DMS53 (cell line): ENCODE measurements at regions not wholly inside any gene's neighbourhood (a gene's known extent, or its start where the extent isn't known, plus 50 kb on each side); places are given as distances from the start of the nearest gene placed in this dataset.
A peak's percentile ranks its signal among the peaks of the same experiment; 100 is the strongest.
"Not testable (repeated sequence)": the region's sequence is repeated elsewhere in the genome, so short reads cannot be mapped to it uniquely, and the experiment has no call there.

ENCODE experiments used
- DNase-seq: peaks from one replicate; lab custom pipeline; 2025; lab: John Stamatoyannopoulos, UW

GRCh38 chr5:68973696-68974095 lies 120.1 kb upstream of the SLC30A5 start:
- DNase-seq = no peak

- no peak for DNase-seq
Observed at GRCh38 chr5:68983043-68983442, 110.8 kb upstream of the SLC30A5 start.

DNA sequence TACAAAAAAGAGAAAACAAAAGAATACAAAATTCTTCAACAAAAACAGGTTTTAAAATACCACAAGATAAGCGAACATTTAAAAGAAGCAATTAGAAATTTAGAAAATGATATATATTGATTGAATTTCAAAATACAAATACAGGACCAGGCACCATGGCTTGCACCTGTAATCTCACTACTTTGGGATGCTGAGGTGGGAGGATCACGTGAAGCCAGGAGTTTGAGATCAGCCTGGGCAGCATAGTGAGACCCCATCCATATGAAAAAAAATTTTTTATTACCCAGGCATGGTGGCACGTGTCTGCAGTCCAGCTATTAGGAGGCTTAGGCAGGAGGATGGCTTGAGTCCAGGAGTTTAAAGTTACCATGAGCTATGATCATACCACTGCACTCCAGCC lies 109.9 kb upstream of the SLC30A5 start:
- DNase-seq = no peak

DNA sequence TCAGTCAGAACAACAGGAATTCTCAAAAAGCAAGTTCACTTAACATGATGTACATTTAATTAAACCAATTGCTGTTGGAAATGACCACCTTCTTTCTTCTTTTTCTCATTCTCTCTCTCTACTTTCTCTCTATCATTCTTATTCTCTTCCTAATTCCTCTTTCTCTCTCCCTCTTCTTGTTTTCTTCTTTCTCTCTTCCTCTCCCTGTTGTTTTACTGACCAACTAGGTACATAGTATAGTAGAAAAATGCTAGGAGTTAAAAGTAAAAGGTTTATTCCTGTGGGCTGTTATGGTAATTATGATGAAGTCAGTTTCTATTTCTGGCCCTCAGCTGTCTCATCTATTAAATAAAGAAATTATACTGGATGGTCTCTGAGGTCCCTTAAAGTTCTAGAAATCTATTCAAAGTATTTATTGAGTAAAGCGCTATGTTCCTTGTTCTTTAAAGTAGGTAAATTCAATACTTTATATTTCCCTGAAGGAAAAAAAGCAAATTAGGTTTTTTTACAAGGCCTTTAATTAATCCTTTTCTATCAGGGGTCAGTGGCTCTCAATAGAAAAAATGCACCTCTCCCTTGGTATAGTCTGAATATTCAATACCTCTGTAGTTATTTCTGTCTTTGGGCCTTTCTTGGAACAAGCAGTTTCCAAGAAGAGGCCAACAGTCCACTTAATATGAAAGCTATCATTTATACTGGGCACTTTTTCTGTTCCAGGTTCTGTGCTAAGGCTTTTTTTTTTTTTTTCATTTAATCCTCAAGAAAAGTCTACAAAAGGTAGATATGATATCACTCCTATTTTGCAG lies 102.3 kb upstream of the SLC30A5 start:
- DNase-seq = no peak

GRCh38 chr5:68994645-68995044 lies 99.2 kb upstream of the SLC30A5 start:
- DNase-seq = no peak

DNA sequence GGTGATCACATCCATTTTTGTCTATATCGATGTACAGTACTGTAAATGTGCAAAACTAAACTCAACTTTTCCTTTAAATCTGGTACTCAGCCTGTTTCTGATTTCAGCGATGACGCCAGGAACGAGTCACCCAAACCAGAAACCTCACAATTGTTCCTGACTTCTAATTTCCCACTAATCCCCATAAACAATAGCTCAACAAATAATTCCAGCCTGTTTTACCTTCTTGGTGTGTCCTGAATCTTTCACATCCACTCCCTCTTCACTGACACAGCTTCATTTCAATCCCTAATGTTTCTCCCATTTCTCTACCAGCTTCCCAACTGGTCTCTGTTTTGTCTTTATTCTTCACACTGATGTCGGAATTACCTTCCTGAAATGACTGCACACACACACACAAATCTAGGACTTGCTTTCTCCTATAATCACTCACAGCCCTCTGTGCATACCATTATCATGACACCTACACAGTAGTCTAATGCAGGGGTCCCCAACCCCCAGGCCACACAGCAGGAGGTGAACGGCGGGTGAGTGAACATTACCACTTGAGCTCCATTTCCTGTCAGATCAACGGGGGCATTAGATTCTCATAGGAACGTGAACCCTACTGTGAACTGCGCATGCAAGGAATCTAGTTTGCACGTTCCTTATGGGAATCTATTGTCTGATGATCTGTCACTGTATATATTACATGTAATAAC lies 97.8 kb upstream of the SLC30A5 start:
- no peak for DNase-seq

- DNase-seq = no peak
Observed at GRCh38 chr5:68999181-68999580, 94.6 kb upstream of the SLC30A5 start.

- DNase-seq = peak; percentile 25
Observed at GRCh38 chr5:69000216-69000919, 93.4 kb upstream of the SLC30A5 start.

DNA sequence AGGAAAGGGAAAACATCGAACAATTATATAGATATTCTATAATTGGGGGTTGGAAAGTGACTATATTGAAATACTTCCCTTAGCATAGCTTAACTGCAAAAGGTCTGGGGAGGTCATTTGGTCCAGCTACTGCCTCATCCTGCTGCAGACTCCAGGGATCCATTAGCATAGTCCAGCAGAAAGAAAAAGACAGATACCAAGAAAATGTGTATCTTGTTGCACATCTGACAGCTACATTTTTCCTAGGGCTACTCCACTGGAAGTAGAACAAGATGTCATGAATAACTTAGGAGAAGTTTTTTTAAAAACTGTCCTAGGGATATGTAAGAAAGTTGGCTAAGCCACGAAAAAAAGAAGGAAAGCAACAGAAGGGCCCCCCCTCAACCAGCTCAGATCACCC lies 92.9 kb upstream of the SLC30A5 start:
- DNase-seq = no peak

DNA sequence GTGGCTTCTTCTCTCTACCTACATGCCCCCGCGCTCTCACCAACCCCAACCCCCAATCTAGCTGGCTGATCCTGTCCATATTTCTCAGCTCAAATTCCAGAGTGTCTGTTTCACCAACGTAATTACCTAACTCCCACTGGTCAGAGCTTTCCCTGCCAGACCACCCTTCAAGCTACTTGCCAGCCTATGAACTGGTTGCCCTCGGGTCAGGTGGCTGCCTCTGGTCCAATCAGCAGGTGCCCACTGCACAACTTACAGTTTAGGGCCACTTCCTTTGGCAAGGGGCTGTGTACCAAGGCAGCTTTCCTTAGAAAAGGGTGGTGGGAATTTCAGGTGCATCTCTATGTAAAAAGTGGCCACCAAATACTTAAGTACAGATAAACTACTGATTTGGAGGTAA lies 92.2 kb upstream of the SLC30A5 start:
- no peak for DNase-seq

GRCh38 chr5:69004127-69004526 lies 89.7 kb upstream of the SLC30A5 start:
- DNase-seq = no peak

GRCh38 chr5:69004676-69005075 lies 89.1 kb upstream of the SLC30A5 start:
- DNase-seq = no peak

DNA sequence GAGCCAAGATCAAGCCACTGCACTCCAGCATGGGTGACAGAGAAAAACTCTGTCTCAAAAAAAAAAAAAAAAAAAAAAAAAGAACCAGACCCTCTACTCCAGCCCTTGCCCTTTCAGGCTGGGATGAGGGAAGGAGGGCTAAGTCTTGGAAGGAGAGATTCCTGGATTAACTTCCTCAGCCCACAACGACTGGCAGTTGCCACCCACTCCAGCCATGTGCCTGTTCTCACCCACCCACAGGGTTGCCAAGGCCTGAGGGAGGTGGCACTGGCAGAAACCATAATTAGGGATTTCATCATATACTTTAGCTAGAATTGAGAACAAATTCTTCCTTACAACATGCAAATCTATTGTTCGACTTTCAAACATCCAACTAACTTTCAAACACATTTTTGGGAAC lies 87.8 kb upstream of the SLC30A5 start:
- DNase-seq = no peak

GRCh38 chr5:69007163-69007562 lies 86.7 kb upstream of the SLC30A5 start:
- DNase-seq = no peak

GRCh38 chr5:69007726-69008368 lies 86.0 kb upstream of the SLC30A5 start:
- DNase-seq = peak; percentile 89

DNA sequence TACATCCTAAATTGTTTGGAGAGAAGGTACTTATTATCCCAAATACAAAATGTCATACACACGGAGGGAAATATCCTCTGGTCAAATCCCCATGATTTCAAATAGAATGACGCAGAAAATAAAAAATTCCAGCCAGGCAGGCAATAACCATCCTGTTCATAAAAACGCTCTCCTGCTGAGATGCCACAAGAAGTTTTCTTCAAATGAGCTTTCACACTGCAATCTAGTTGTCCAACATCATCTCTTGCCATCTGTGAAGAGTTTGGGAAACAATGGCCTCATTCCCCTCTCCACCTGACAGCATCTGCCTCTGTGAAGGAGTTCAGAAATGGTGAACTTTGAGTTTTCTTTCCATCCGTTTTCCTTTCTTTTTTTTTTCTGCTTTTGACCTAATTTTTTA lies 83.3 kb upstream of the SLC30A5 start:
- DNase-seq = no peak

DNA sequence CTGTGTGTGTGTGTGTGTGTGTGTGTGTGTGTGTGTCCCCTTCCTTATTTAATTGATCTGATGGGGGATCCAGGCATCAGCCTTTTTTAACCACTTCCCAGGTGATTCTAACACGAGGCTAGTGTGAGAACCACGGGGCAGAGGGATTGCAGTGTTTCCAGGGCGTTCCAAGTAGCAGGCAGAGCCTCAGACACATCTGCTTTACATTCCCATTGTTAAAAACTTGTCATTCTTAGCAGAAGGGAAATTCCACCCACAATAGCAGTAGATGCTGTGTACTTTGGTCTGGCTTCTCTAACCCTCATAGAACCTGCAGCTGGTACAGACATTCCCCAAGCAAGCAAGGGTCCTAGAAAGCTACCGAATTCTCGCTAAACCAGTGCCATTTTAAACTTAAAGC lies 81.9 kb upstream of the SLC30A5 start:
- no peak for DNase-seq

GRCh38 chr5:69013481-69013880 lies 80.3 kb upstream of the SLC30A5 start:
- DNase-seq = no peak

DNA sequence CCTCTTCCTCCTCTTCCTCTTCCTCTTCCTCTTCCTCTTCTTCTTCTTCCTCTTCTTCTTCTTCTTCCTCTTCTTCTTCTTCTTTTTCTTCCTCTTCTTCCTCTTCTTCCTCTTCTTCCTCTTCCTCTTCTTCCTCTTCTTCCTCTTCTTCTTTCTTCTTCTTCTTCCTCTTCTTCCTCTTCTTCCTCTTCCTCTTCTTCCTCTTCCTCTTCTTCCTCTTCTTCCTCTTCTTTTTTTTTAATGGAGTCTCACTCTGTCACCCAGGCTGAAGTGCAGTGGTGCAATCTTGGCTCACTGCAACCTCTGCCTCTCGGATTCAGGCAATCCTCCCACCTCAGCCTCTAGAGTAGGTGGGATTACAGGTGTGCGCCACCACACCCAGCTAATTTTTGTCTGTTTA lies 79.8 kb upstream of the SLC30A5 start:
- DNase-seq = not testable (repeated sequence)

DNA sequence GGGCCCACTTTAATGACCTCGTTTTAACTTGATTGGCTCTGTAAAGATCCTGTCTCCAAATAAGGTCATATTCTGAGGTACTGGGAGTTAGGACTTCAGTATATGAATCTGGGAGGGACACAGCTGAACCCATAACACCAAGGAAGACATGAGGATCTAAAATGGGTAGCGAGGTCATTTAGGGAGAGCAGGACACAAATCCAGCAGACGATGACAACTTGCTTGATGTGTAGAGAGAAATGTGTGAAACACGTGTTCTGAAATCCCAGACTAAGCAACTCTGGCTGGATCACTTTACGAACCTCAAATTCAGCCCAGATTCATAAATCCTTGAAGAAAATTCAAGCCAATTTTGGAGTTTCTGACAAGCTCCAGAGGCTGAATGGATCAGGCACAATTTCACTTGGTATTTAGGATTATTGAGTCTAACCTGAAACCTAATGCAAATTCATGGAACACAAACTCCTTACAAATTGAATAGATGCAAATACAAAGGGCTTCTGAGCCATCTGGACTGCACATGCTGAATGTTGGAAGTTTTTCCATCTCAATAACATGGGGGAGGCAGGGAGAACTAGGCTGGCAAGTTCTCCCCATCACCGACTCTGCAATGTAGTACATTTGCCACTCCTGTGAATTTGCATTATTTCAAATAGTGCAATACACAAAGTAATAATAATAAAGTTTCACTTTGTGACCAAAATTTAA lies 74.0 kb upstream of the SLC30A5 start:
- DNase-seq = no peak

DNA sequence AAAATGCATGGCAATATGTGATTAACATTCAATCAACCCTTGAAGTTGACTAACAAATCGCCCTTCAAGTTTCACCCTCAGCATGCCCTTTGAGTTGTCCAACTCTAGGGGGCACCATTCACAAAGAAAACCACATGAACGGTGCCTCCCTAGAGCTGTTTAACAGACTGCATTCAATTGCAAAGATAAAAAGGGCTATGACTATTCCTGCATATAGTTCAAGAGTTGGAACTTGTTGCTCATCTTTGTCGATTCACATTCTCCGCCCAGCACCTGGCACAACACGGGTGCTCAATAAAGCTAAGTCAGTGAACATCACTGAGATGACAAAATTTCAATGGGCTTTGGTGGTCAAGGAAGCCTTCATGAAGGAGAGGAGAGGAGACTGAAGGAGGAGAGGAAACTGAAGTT lies 69.6 kb upstream of the SLC30A5 start:
- DNase-seq = peak; percentile 86

GRCh38 chr5:69029292-69029691 lies 64.5 kb upstream of the SLC30A5 start:
- DNase-seq = no peak
